Pancreas (tissue), 10 donors: ENCODE measurements at regions not wholly inside any gene's neighbourhood (a gene's known extent, or its start where the extent isn't known, plus 50 kb on each side); places are given as distances from the start of the nearest gene placed in this dataset.

ENCODE experiments used
- ATAC-seq, 4 donors: fragments of 200-7000 bp; cut with Tn5 transposase; one replicate each; pipeline versions ENCODE4 v1.8.0 to v1.9.1; 2020; ENCODE audit warnings: mild to moderate bottlenecking in 4 of 4, moderate library complexity in 4 of 4
- DNase-seq, 6 donors: peaks; one replicate each; pipeline ENCODE4 v3.0.0-alpha.2; 2020
- FAIRE-seq: peaks from 2 replicates; lab custom pipeline; 2012; peaks lifted over from hg19 to GRCh38; lab: Jason Lieb, UNC
- H3K27ac ChIP-seq, 4 donors: fragments of 200-600 bp; sonication (generic); 1 replicate in 3 of 4; 2 replicates in 1 of 4; pipeline versions ENCODE4 v1.5.0 to v1.8.0; 2020
- H3K27me3 ChIP-seq, 4 donors: fragments of 200-600 bp; one replicate each; pipeline ENCODE4 v1.8.0; 2021
- H3K36me3 ChIP-seq, 3 donors: fragments of 200-600 bp; sonication (generic) in 1 of 3; one replicate each; pipeline versions ENCODE4 v1.5.0 to v1.8.0; 2020 to 2021
- H3K4me1 ChIP-seq, 3 donors: fragments of 200-600 bp; one replicate each; pipeline ENCODE4 v1.8.0; 2021
- H3K4me3 ChIP-seq, 4 donors: fragments of 200-600 bp; sonication (generic) in 2 of 4; one replicate each; pipeline versions ENCODE4 v1.5.0 to v1.8.0; 2020 to 2021
- H3K9me3 ChIP-seq, 4 donors: fragments of 200-600 bp; one replicate each; pipeline ENCODE4 v1.8.0; 2021
- CTCF ChIP-seq, 4 donors: fragments of 200-600 bp; sonication (generic) in 3 of 4; IDR thresholded peaks; one replicate each; pipeline versions ENCODE4 v1.5.0 to v1.8.0; 2021; ENCODE audit warnings: antibody characterized with exemption in 4 of 4
- WGBS, 2 donors: extraction: QIAGEN DNeasy Blood & Tissue Kit; methylation state at CpG; one replicate each; pipeline ENCODE4 v1.1.7; 2013; 5-methylcytosine and 5-hydroxymethylcytosine counted together
- intact Hi-C, 3 donors: fragments of 100-400 bp; cut with DNase I; formaldehyde crosslinking; loops; one replicate each; pipeline versions ENCODE4 v1.11.1 to v1.14.2; 2022
- donor health status: healthy with polysubstance abuse.
- donor health status: DM: no; HTN: no; CAD: no; lungs with moderate emphysema.
- donor health status: DM: no; HTN: no; CAD: no.
- donor health status: control.
- donor health status: control.
- donor health status: Bipolar disorder and iron deficiency.
- donor health status: DM: yes; HTN: yes; CAD: no.
- donor health status: DM: no; HTN: no; CAD: no.
- donor health status: DM: no; HTN: no; CAD: no.
- donor health status: DM: yes; HTN: yes; CAD: no.

DNA sequence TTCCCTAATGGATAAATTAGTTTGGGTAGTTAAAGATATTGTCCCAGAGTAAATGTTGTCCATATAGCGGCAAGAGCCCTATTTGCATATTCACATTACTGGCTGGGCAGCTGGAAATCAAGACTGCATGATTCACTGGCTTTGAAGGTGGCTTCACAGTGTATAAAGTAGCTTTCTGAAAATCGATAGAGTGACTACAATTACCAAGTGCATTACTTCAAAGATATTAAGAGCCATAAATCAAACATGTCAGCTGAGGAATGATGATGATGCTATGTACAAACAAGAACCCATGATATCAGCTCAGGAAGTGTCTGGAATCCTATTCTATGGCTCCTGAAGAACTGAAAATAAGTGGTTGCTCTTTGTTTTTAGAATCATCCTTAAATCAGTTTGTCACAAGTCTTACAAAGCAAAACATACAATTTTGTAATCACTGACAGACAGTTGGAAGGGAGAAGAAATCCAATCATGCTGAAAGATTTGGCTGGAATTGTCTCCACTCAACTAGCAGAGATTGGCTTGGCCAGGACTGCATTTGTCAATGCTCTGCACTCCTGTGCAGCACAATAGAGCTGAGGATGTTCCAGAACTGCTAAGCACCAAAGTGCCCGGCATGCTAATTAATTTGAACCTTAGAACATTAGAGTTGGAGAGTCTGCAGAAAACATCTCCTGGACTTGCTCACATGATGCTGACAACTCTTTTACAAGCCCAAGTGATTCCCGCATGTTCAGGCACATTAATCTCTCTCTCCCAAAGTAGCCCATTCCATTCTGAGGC, 77.9 kb upstream of the B3GAT2 start:
- no peaks in the 10 kb centered on the region for H3K4me1 ChIP-seq
- ATAC-seq (no peak), DNase-seq (no peak), FAIRE-seq (no peak)
- intact Hi-C loops = no loop called here
- H3K27me3 ChIP-seq = no peaks in the 10 kb centered on the region
- no peak overlapping the region for H3K4me3 ChIP-seq
- H3K36me3 ChIP-seq = no peaks in the 10 kb centered on the region
- no peak for TF ChIP-seq CTCF (IDR thresholded peaks at IDR 0.05)
- no peaks in the 10 kb centered on the region for H3K9me3 ChIP-seq
- H3K27ac ChIP-seq = no peak overlapping the region
- 42 to 45% methylated on average over 4 of the region's 4 CpGs for WGBS, 2 donors

DNA sequence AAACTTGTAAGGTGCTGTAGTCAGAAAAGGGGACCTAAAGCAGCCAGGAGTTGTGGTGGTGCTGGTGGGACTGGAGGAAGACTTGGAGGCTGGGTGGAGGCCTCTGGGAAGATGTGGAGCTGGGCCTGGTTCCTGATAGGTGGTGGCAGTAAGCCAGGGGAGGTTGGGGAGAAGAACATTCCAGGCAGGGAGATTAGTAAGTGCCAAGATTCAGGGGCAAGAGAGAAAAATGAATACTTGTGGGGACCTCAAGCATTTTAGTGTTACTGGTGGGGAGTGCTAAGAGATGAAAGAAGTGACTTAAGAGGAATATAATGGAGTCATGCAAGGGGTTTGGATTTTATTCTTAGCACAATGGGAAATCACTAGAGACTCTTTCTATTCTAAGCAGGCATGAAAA, 79.0 kb upstream of the B3GAT2 start:
- H3K36me3 ChIP-seq = no peaks in the 10 kb centered on the region
- intact Hi-C loops = no loop called here
- no peak overlapping the region for H3K4me3 ChIP-seq
- ATAC-seq = no peak
- TF ChIP-seq CTCF (IDR thresholded peaks at IDR 0.05) = no peak
- no peak overlapping the region for H3K27ac ChIP-seq
- no peak for DNase-seq
- FAIRE-seq = no peak
- no peaks in the 10 kb centered on the region for H3K9me3 ChIP-seq
- no peaks in the 10 kb centered on the region for H3K4me1 ChIP-seq
- no peaks in the 10 kb centered on the region for H3K27me3 ChIP-seq

- Histone ChIP-seq H3K27me3 (peaks cover 0 to 3% (median 0%) of the 10 kb centered on the region in 4 donors), H3K4me3 (no peak overlapping the region), H3K9me3 (no peaks in the 10 kb centered on the region), H3K4me1 (no peaks in the 10 kb centered on the region), H3K27ac (no peak overlapping the region), H3K36me3 (no peaks in the 10 kb centered on the region)
- DNase-seq (no peak), FAIRE-seq (no peak), ATAC-seq (no peak)
- intact Hi-C loops = no loop called here
- no peak for TF ChIP-seq CTCF (IDR thresholded peaks at IDR 0.05)
- 68 to 69% methylated on average over 8 of the region's 8 CpGs for WGBS, 2 donors
These were observed 82.0 kb upstream of the B3GAT2 start for GRCh38 chr6:71038711-71039344.

DNA sequence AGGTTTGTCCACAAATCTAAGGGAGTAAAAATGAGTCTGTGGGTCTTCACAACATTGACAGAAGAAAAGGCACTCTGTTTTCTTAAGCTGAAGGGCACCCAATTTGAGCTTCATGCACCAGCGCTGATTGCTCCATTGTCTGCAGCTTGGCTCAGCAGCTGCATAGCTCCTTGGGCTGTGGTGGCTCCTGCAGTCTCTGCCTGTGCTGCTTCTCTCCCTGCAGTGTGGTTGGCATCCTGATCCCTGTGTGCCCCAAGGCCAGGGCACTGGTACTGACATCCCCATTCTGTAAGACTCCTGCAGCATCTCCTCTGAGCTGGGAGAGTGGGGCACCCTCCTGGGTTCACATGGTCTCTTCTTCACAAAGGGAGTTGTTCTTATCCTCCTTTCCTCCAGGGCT, 83.2 kb upstream of the B3GAT2 start:
- no peaks in the 10 kb centered on the region for H3K36me3 ChIP-seq
- no peak overlapping the region for H3K4me3 ChIP-seq
- FAIRE-seq (no peak), ATAC-seq (no peak), DNase-seq (no peak)
- no peaks in the 10 kb centered on the region for H3K4me1 ChIP-seq
- intact Hi-C loops = no loop called here
- no peaks in the 10 kb centered on the region for H3K9me3 ChIP-seq
- H3K27ac ChIP-seq = no peak overlapping the region
- H3K27me3 ChIP-seq = peaks cover 0 to 3% (median 0%) of the 10 kb centered on the region in 4 donors
- no peak for TF ChIP-seq CTCF (IDR thresholded peaks at IDR 0.05)
- WGBS, 2 donors = 45 to 49% methylated on average over 1 of the region's 1 CpG

DNA sequence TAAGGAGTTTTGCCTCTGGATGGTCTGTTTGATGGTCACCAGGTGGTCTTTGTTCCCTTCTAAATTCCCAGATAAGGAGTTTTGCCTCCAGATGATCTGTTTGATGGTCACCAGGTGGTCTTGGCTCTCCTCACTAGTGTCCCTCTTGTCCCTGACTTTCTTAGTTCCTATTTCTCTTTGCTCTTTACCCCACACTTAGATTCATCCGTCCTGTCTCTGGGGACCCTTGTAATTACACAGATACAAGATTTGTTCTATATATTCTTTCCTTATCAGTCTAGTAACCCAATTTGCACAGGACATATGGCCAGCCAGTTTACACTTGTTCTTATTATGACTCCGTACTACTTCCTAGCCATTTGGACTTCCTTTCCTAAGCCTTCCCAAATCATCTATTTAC, 84.0 kb upstream of the B3GAT2 start:
- WGBS, 2 donors = 35 to 49% methylated on average over 2 of the region's 2 CpGs
- DNase-seq (no peak), ATAC-seq (no peak), FAIRE-seq (no peak)
- Histone ChIP-seq H3K36me3 (no peaks in the 10 kb centered on the region), H3K27ac (no peak overlapping the region), H3K4me3 (no peak overlapping the region), H3K27me3 (peaks cover 0 to 3% (median 0%) of the 10 kb centered on the region in 4 donors), H3K4me1 (no peaks in the 10 kb centered on the region), H3K9me3 (no peaks in the 10 kb centered on the region)
- no peak for TF ChIP-seq CTCF (IDR thresholded peaks at IDR 0.05)
- intact Hi-C loops = no loop called here
